Naive B cell (primary cell): ENCODE measurements at regions not wholly inside any gene's neighbourhood (a gene's known extent, or its start where the extent isn't known, plus 50 kb on each side); places are given as distances from the start of the nearest gene placed in this dataset.
A peak's percentile ranks its signal among the peaks of the same experiment; 100 is the strongest.
"Not testable (repeated sequence)": the region's sequence is repeated elsewhere in the genome, so short reads cannot be mapped to it uniquely, and the experiment has no call there.

Source experiments
- ATAC-seq, 2 donors: fragments of 150-1000 bp; cut with Tn5 transposase; 2 replicates each; pipeline ENCODE4 v1.10.0; 2021; ENCODE audit warnings: low read depth in 2 of 2, mild to moderate bottlenecking in 2 of 2, moderate library complexity in 2 of 2
- DNase-seq: peaks from one replicate; pipeline ENCODE4 v3.0.0; 2022
- H3K27ac Mint-ChIP-seq, 6 donors: one replicate each; pipeline ENCODE4 v1.8.0; 2020 to 2022; ENCODE audit warnings: mild to moderate bottlenecking in 6 of 6, mixed read lengths in 6 of 6, moderate library complexity in 5 of 6, inconsistent platforms in 2 of 6
- H3K27me3 Mint-ChIP-seq, 3 donors: one replicate each; pipeline ENCODE4 v1.8.0; 2021 to 2022; ENCODE audit warnings: mixed read lengths in 3 of 3, mild to moderate bottlenecking in 1 of 3
- H3K36me3 Mint-ChIP-seq, 2 donors: one replicate each; pipeline ENCODE4 v1.8.0; 2020 to 2022; ENCODE audit warnings: mixed read lengths in 2 of 2, inconsistent platforms in 1 of 2, mild to moderate bottlenecking in 1 of 2
- H3K4me1 Mint-ChIP-seq, 3 donors: one replicate each; pipeline ENCODE4 v1.8.0; 2020 to 2022; ENCODE audit warnings: mixed read lengths in 3 of 3, inconsistent platforms in 1 of 3, mild to moderate bottlenecking in 1 of 3, moderate library complexity in 1 of 3
- H3K4me3 Mint-ChIP-seq, 8 donors: one replicate each; pipeline ENCODE4 v1.8.0; 2020 to 2022; ENCODE audit warnings: mild to moderate bottlenecking in 8 of 8, mixed read lengths in 8 of 8, moderate library complexity in 8 of 8, inconsistent platforms in 2 of 8
- H3K9me3 Mint-ChIP-seq, 7 donors: one replicate each; pipeline ENCODE4 v1.8.0; 2020 to 2022; ENCODE audit warnings: mixed read lengths in 7 of 7, mild to moderate bottlenecking in 5 of 7, inconsistent platforms in 2 of 7, moderate library complexity in 1 of 7

DNA sequence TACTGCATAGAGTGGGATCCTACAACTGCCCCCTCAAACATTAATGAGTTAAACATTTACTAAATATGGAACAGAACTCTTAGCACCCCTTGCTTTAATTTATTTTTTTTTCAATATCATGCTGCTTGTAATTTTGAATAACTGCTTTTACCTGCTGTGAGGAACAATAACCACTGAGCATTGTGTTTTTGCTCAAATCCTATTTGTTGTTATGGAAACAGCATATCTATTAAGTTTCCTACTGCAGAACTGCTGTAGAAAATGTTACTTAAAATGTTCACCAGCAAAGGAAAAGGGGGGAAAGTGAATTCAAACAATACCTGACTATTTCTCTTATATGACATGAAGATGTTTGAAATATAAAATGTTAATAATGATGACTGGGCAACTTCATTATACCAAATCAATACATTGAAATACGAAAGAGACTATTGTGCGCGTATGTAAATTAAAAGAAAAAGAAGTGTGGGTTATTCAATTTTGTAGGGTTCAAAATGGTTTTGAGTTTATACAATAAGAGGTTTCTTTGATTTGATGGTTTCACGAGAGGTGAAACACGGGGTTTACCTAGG lies 1043.8 kb upstream of the NUDT12 start:
- Mint-ChIP-seq H3K4me1 (no peaks in the 10 kb centered on the region), H3K27me3 (no peaks in the 10 kb centered on the region), H3K9me3 (peaks cover 0 to 9% (median 7%) of the 10 kb centered on the region in 7 donors), H3K36me3 (no peaks in the 10 kb centered on the region), H3K27ac (no peak overlapping the region), H3K4me3 (no peak overlapping the region)
- DNase-seq, result no peak
- ATAC-seq, result no peak

DNA sequence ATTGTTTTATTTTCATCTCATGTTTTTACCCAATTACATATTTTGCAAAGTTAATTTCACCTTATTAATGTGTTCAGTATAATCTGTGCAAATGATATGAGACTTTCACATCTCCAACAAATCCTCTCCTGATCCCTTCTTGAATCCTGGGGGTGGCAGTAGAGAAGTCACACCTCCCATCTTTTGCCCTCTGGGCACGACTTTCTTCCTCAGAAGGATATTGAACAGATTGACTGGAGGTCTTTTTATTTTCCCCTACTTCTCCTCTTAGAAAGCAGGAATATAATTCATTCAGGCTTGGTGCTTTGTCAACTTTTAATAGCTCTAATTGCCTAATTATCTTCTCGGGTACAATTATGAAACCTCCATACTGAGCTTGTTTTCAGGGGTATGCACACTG lies 1037.1 kb upstream of the NUDT12 start:
- Mint-ChIP-seq H3K4me3 (no peak overlapping the region), H3K27me3 (no peaks in the 10 kb centered on the region), H3K36me3 (no peaks in the 10 kb centered on the region), H3K27ac (no peak overlapping the region), H3K4me1 (no peaks in the 10 kb centered on the region), H3K9me3 (peaks cover 0 to 11% (median 7%) of the 10 kb centered on the region in 7 donors)
- no peak for DNase-seq
- no peak for ATAC-seq

DNA sequence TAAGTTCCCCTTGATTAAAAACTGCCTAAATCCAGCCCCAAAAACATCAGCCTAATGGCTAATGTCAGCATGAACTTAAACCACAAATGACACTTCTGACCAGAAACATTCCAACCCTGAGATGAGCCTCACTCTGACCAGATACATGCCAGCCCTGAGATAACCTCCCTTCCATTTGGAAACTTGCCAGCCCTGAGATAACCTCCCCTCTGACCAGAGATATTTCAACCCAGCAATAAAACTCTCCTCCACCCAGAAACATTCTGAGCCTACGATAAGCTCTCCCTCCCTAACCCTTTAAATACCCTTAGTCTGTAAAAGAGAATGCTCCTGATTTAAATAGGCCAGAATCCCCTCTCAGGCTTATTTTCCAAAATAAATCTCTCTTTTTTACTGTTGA lies 1035.7 kb upstream of the NUDT12 start:
- no peak for ATAC-seq
- Mint-ChIP-seq H3K27ac (no peak overlapping the region), H3K36me3 (no peaks in the 10 kb centered on the region), H3K9me3 (peaks cover 0 to 9% (median 8%) of the 10 kb centered on the region in 7 donors), H3K4me3 (no peak overlapping the region), H3K4me1 (no peaks in the 10 kb centered on the region), H3K27me3 (no peaks in the 10 kb centered on the region)
- no peak for DNase-seq

DNA sequence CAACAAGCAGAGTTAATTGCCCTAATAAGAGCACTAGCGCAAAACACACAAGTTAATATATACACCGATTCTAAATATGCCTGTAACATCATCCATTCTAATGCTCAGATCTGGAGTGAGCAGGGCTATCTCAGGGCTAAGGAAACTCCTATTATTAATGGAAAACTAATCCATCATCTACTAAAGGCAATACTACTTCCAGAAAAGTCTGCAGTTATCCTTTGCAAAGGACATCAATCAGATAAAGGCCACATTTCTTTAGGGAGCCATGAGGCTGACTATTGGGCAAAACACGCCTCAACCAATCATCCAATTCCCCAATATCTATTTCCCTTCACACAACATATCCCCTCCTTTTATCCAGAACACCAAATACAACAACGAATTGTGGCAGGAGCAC lies 1032.3 kb upstream of the NUDT12 start:
- H3K27me3 Mint-ChIP-seq, result no peaks in the 10 kb centered on the region
- H3K27ac Mint-ChIP-seq, result no peak overlapping the region

DNA sequence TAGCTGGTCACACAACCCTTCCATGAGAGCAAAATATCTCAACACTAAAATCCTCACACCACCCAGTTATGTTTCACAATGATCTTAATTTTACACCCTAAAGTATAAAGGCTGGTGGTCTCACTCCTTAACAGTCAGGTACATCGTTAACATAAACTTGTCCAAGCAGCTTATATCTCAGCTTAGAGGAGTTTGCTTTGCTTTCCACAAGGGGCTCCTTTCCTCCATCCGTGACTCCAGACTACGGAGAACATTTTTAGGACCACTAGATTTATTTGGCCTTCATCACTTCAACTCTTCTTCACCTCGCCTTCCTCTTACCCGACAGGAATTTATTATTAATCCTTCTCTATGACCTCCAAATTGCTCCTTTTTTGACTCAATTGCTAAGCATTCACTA lies 1014.1 kb upstream of the NUDT12 start:
- Mint-ChIP-seq H3K4me1 (no peaks in the 10 kb centered on the region), H3K36me3 (no peaks in the 10 kb centered on the region), H3K9me3 (peaks cover 0 to 4% (median 0%) of the 10 kb centered on the region in 7 donors), H3K27me3 (no peaks in the 10 kb centered on the region), H3K4me3 (no peak overlapping the region), H3K27ac (peak overlapping the region in 1 of 6 donors; percentile 4)
- ATAC-seq, result no peak
- DNase-seq, result no peak

More for the DNA sequence above, 1032.3 kb upstream of the NUDT12 start:
- Mint-ChIP-seq H3K4me3 (no peak overlapping the region), H3K36me3 (no peaks in the 10 kb centered on the region), H3K9me3 (peaks cover 4 to 18% (median 9%) of the 10 kb centered on the region in 7 donors), H3K4me1 (no peaks in the 10 kb centered on the region)
- ATAC-seq (no peak), DNase-seq (no peak)

DNA sequence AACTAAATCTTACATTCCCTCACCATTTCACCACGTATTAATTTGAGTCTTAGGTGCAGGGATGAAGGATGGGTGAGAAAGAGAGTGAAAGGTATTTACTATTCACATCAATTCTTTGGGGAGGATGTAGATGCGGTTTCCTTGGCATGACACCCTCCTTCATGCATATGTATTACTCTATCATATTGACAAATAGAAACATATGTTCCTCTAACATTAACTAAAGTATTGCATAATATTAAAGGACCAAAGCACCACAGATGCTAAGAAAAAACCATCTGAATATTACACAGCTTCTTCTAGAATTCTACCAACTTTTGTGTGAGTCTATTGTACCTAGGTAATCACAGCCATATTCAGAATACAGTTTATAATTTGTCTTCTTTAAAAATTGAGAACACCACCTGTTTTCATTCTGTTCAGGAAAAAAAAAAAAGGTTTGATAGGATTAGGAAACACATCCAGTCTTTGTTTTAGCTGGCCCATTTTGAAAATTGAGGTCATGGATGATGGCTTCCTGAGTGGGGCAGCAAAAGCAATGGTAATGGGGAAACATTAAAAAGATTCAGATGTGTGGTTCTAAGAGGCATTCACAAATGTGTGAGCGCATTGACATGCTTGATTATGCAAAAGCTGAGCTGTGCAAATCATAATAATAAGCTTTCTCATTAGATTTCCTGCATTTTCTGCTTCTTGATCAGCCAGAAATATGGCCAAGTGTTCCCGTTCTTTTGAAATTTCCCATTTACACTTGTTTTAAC lies 1011.5 kb upstream of the NUDT12 start:
- no peaks in the 10 kb centered on the region for H3K36me3 Mint-ChIP-seq
- H3K4me1 Mint-ChIP-seq, result no peaks in the 10 kb centered on the region
- H3K9me3 Mint-ChIP-seq, result peaks cover 0 to 4% (median 1%) of the 10 kb centered on the region in 7 donors
- no peak overlapping the region for H3K4me3 Mint-ChIP-seq
- ATAC-seq (no peak), DNase-seq (no peak)
- H3K27me3 Mint-ChIP-seq, result no peaks in the 10 kb centered on the region
- no peak overlapping the region for H3K27ac Mint-ChIP-seq

DNA sequence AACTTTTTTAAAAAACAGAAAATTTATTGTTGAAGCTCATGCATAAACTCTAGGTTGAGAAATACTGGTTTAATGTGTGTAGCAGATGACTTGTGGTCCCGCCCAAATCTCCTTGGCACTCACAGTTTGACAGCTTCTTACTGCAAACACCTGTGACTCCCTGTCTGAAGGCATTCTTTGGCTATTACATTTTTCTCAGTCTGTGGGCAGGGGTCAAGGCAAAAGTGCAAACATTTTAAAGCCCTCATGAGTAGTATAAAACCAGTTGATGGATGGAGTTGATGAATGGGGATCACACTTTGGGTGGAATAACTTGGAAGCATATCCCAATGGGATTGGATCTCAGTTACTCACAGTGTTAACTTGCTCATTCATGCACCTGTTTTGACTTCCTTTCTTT lies 1007.0 kb upstream of the NUDT12 start:
- H3K27ac Mint-ChIP-seq, result no peak overlapping the region
- H3K9me3 Mint-ChIP-seq, result peaks cover 0 to 6% (median 4%) of the 10 kb centered on the region in 7 donors
- no peaks in the 10 kb centered on the region for H3K36me3 Mint-ChIP-seq
- H3K4me1 Mint-ChIP-seq, result no peaks in the 10 kb centered on the region
- no peak for DNase-seq
- no peak for ATAC-seq
- no peak overlapping the region for H3K4me3 Mint-ChIP-seq
- H3K27me3 Mint-ChIP-seq, result no peaks in the 10 kb centered on the region

DNA sequence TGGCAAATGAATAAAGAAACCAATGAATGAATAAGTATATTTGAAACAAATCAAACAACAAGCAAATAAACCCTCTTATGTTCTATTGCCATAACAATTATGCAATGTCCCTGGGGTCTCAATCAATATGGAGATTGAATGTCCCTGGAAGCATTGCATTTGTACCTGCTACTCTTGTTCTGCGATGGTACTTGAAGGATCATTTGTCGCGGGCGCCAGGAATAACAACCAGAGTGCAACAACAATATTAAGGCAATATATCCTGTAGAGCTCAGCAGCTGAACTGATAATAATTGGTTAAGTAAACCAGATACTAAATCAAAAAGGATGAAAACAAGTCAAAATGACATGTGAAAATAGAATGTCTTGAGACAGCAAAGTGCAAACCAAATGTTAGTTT lies 1001.9 kb upstream of the NUDT12 start:
- DNase-seq (no peak), ATAC-seq (no peak)
- Mint-ChIP-seq H3K9me3 (peaks cover 0 to 10% (median 3%) of the 10 kb centered on the region in 7 donors), H3K27me3 (no peaks in the 10 kb centered on the region), H3K36me3 (no peaks in the 10 kb centered on the region), H3K4me3 (no peak overlapping the region), H3K27ac (no peak overlapping the region), H3K4me1 (no peaks in the 10 kb centered on the region)

DNA sequence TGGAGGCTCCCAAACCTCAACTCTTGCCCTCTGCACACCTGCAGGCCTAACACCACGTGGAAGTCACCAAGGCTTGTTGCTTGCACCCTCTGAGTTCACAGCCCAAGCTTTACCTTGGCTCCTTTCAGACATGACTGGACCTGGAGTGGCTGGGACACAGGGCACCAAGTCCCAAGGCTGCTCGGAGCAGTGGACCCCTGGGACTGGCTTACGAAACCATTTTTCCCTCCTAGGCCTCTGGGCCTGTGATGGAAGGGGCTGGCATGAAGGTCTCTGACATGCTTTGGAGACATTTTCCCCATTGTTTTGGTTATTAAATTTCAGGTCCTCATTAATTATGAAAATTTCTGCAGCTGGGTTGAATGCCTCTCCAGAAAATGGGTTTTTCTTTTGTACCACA lies 994.4 kb upstream of the NUDT12 start:
- no peak for DNase-seq
- ATAC-seq, result no peak
- no peak overlapping the region for H3K27ac Mint-ChIP-seq
- peaks cover 0 to 12% (median 6%) of the 10 kb centered on the region in 7 donors for H3K9me3 Mint-ChIP-seq
- H3K4me1 Mint-ChIP-seq, result no peaks in the 10 kb centered on the region
- H3K36me3 Mint-ChIP-seq, result no peaks in the 10 kb centered on the region
- no peaks in the 10 kb centered on the region for H3K27me3 Mint-ChIP-seq
- no peak overlapping the region for H3K4me3 Mint-ChIP-seq

DNA sequence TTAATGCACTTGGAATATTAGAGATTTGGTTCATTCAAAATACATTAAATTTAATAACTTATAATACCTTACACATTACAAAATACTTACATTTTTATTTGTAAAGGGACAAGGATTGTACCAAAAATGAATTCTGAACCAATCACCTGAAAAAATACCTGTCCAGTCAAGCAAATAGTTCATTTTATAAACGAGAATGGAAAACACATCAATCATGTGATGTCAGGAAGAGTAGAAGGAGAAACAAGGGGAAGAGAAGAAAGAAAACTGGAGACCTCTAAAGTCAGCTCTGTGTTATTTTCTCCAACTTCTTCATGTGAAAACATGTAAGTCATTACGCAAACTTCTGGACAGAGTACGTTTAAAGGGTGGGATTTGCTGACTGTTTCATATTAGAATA lies 989.0 kb upstream of the NUDT12 start:
- Mint-ChIP-seq H3K36me3 (no peaks in the 10 kb centered on the region), H3K9me3 (peaks cover 0 to 8% (median 2%) of the 10 kb centered on the region in 7 donors), H3K4me1 (no peaks in the 10 kb centered on the region), H3K4me3 (no peak overlapping the region), H3K27me3 (no peaks in the 10 kb centered on the region), H3K27ac (no peak overlapping the region)
- DNase-seq, result no peak
- ATAC-seq, result no peak

DNA sequence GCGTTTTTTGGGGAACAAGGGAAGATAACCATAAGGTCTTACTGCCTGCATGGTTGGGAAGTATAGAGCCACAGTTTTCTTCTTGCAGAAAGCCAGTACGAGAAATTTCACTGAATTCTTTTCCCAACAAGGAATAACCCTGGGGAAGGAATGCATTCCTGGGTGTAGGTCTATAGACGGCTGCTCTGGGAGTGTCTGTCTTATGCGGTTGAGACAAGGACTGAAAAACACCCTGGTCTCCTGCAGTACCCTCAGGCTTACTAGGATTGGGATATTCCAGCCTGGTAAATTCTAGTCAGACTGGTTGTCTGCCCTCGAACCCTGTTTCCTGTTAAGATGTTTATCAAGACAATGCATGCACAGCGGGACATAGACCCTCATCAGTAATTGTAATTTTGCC lies 984.3 kb upstream of the NUDT12 start:
- not testable (repeated sequence) for ATAC-seq, H3K4me1 Mint-ChIP-seq, H3K27me3 Mint-ChIP-seq, H3K9me3 Mint-ChIP-seq, DNase-seq, H3K4me3 Mint-ChIP-seq, H3K27ac Mint-ChIP-seq, H3K36me3 Mint-ChIP-seq

DNA sequence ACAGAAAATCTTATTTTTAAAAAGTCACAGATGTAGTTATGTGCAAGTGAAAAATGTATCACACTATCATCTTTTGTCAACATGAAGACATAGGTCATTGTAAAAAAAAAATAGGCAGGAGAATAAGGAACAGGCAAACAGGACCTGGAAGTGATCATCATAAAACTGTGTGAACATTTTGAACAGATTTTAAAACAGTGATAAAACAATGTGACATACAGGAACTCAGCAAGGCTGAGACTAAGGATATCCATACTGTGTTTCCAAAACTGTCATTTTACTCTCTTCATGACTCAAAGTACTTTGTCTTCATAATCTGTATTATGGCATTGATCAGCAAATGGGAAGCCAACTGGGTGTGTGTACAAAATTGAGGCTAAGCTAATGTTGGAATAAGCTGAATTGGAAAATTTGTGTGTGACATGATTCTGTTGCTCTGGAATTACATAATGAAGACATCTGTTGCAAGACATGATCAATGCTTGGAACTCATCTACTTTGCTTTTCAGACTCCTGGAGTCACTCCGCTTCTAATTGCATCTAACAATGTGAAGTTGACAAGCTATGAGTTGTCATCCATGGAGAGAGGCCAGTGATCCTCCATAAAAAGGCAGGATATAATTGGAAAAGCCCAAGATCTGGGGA lies 978.7 kb upstream of the NUDT12 start:
- H3K36me3 Mint-ChIP-seq, result no peaks in the 10 kb centered on the region
- DNase-seq, result no peak
- no peak overlapping the region for H3K4me3 Mint-ChIP-seq
- ATAC-seq, result no peak
- no peaks in the 10 kb centered on the region for H3K4me1 Mint-ChIP-seq
- H3K27me3 Mint-ChIP-seq, result no peaks in the 10 kb centered on the region
- H3K27ac Mint-ChIP-seq, result no peak overlapping the region
- peaks cover 0 to 6% (median 0%) of the 10 kb centered on the region in 7 donors for H3K9me3 Mint-ChIP-seq

DNA sequence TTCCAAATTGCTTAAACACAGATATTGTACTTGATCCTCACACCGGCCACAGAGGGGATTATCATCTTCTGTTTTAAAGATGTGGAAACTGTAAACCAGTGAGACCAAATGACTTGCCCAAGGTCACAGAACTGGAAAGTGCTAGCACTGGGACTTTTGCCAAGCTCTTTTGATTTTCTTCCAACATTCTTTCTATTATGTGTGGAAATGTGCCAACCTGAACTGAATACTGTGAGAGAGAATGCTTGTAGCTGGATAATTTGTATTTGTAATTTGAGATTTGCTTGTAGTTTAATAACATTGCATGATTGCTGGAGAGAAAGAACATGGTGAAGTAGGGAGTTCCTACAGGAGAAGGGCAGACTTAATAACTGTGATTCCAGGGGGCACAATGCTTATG lies 977.9 kb upstream of the NUDT12 start:
- H3K27ac Mint-ChIP-seq, result no peak overlapping the region
- H3K9me3 Mint-ChIP-seq, result peaks cover 0 to 6% (median 0%) of the 10 kb centered on the region in 7 donors
- H3K4me3 Mint-ChIP-seq, result no peak overlapping the region
- no peaks in the 10 kb centered on the region for H3K27me3 Mint-ChIP-seq
- no peaks in the 10 kb centered on the region for H3K36me3 Mint-ChIP-seq
- ATAC-seq (no peak), DNase-seq (no peak)
- no peaks in the 10 kb centered on the region for H3K4me1 Mint-ChIP-seq
